Activated naive CD4-positive, alpha-beta T cell treated with anti-CD3 and anti-CD28 coated beads, Interleukin-2, amount 50 U/mL, for 16 hours (primary cell): ENCODE measurements at regions not wholly inside any gene's neighbourhood (a gene's known extent, or its start where the extent isn't known, plus 50 kb on each side); places are given as distances from the start of the nearest gene placed in this dataset.
"Not testable (repeated sequence)": the region's sequence is repeated elsewhere in the genome, so short reads cannot be mapped to it uniquely, and the experiment has no call there.

ENCODE experiments used
- DNase-seq: peaks from one replicate; pipeline ENCODE4 v3.0.0-alpha.2; 2020

DNA sequence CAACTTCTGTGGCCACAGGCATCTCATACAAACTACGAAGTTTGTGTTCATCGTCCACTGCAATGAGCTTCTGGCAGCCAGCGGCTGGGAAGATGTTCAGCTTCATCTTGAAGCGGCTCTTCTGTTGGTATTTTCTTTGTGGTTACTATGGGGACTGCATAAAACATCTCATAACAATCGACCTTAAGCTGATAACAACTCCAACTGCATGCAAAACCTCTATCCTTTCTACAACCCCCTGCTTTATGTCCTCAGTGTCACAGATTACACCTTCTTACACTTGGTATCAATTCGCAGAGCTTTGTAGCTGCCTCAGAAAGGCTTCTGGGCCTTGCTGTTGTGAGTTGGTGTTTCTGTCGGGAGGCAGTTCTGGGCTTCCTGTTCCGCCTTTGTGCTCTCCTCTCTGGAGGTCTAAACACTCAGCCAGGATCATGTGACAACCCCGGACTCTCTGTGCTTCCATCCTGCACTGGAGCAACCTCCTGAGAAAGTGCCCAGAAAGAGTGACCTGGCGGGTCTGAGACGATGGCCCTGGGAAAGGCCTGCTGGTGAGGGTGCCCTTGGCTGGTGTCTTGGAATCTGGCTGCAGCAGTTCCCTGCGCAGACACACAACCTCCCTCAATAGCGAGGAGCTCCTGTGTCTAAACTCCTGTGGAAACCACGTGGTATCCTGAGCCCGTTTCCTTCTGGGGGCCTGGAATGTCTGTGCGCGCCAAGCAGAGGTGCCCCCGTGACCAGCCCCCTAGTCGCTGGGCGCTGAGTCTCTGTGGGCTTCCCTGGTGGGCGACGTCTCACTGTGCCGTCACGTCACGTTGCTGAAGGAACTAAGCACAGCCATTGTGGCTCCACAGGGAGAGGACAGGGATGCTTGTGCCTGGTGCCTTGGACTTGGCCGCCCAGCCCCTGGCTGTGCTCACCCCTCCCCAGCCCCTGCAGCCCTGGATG lies 339.6 kb downstream of the ADGRD1 start:
- not testable (repeated sequence) for DNase-seq

DNA sequence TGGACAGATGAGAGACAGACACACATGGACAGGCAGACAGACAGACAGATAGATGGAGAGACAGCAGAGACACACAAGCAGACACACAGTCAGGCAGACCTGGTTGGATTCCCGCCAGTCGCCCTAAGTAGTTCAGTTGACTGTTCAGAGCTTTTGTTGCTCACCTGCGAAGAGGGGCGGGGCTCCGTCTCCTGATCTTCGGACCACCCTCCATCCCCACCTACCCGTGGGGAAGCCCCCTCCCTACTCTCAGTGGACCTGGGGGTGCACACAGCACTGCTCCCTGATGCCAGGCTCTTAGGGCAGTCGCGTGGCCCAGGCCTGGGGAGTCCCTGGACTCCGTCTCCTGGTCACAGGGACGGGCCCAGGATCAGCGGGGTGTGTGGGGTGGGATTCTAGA lies 341.0 kb downstream of the ADGRD1 start:
- DNase-seq: not testable (repeated sequence)

DNA sequence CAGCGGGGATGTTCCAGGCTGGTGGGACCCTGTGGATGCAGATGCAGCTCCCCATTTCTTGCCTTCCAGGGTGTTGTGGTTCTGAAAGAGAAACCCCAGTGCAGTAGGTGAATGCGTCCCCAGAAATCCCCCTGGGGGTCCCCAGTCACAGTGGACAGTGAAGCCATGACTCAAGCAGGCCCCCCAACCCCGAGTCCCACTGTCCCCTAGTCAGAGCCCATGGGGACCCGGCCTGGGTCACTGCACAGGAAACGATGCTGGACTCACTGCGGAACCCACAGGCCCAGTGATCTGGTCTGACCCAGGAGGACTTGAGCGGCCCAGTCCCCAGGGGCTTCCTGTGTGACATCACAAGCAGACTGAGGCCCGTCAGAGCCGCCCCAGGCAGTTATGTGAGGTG lies 341.4 kb downstream of the ADGRD1 start:
- DNase-seq: not testable (repeated sequence)

DNA sequence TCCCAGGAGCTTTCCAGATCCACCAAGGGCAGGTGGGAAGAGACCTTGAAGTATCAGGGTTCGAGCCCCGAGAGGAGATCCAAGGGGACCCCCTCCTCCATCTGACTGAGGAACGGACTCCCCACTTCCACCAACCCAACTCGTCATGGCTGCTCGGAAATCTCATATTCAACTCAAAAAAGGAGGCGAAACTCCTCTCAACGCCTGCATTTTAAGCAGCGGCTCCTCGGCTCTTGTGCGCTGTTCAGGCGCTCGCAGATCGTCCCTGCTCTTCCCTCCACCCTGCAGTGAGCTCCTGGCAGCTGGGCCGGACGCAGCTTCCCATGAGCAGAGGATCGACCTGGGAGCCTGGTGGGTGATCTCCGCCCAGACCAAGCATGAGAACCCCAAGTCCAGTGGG lies 341.9 kb downstream of the ADGRD1 start:
- DNase-seq: not testable (repeated sequence)

DNA sequence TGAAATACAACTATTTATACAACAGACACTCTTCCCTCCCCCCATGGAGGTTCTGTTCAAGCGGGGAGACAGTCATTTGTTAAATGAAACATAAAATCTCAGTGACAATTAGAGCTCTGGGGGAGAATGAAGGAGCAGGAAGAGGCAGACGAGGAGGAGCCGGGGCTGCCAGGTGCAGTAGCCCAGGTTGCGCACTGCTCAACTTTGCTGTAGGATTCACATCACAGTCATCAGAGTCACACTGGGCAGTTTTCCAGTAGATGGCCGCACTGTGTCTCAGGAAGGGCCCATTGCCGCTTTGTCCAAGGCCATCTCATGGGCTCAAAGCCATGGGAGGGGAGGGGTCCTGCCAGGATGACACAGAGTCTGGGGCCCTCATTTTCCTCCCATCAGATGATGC lies 342.4 kb downstream of the ADGRD1 start:
- not testable (repeated sequence) for DNase-seq

DNA sequence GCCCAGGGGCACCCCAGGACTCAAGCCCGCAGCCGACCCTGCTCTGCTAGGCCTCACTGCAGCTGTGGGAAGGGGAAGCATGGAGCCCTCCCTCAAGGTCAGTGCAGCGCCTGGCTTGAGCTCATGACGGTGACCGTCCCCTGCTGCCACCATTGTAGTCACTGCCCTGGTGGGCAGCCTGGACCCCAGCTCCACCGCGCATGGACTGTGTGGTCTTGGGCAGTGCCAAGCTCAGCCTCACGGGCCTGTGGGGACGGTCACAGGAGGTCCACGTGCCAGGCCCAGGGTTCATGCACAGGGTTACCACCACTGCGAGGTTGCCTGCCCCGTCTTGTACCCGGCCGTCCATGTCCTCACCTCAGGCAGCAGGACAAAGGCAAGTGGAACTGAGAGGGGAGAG lies 342.9 kb downstream of the ADGRD1 start:
- DNase-seq: not testable (repeated sequence)

DNA sequence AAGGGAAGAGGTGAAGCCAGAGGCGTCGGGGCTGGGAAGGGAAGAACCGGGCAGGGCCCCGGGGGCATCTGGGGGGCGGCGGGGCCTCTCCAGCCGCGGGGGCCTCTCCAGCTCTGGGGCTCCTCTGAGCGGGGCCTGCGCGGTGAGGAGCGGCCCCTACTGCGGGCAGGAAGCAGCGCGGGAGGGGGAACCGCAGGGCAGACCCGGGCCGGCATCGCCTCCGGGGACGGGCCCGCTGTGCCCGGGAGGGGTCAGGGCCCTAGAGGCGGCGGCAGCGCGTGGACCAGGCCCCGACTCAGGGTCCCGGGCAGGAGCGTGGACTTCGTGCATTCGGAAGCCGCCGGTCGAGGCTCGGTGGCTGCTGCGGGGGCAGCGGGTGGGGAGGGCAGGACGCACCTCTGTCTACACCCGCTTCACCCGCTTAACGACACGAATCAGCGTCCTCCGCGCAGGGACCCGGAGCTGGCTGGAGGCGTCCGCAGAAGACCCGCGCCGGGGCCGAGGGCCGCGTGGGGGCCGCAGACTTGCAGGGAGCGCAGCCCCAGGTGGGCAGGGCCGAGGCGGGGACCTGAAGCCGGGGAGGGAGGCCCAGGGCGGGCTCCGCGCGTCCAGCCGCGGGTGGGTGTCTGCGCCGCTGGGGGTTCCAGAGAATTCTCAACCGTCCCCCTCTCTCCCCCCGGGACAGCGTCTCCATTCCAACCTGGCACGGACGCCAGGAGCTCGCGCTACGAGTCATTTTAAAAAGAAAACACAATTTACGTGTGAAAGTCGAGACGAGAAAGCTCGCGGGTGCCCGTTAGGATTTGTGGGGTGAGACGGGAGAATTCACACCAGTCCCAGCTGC lies 345.0 kb downstream of the ADGRD1 start:
- not testable (repeated sequence) for DNase-seq

DNA sequence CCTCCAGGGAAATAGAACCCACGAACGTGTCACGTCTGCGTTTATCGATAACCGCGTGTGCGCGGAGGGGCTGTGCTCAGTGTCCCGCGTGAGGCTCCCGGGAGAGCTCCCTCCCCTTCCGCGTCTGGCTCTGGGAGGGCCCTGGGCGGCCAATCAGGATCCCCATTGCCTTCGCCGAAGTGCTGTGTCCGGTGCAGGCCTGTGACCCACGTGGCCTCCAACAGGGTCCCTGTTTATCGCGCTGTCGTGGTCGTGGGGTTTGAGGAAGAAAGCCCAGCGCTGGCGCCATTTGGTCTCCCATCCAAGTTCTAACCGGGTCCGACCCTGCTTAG lies 345.6 kb downstream of the ADGRD1 start:
- not testable (repeated sequence) for DNase-seq

DNA sequence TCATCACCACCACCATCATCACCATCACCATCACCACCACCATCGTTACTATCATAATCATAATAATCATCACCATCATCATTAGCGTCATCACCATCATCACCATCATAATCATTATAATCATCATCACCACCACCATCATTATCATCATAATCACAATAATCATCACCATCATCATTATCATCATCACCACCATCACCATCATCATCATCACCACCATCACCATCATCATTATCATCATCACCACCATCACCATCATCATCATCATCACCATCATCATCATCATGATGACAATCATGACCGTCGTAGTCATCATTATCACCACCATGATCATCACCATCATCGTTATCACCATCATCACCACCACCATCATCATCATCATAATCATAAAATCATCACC lies 349.9 kb downstream of the ADGRD1 start:
- not testable (repeated sequence) for DNase-seq

DNA sequence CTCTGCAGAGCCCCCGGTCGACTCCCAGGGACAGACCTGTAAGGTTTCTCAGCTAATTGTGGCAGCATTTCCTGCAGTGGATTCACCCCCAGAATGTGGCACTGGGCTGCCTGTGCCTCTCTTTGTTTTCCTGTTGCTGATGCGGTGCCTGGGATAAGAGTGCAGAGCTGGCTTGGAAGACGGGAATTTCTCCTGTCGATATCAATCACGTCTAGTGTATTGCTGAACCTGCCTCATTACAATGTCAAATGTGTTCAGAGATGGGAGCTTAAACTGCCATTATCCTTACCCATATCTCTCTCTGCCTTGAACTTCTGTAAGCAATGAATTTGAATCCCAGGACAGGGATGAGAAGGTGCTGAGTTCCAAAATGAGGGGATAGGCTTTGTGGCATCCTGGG lies 350.9 kb downstream of the ADGRD1 start:
- DNase-seq: not testable (repeated sequence)

DNA sequence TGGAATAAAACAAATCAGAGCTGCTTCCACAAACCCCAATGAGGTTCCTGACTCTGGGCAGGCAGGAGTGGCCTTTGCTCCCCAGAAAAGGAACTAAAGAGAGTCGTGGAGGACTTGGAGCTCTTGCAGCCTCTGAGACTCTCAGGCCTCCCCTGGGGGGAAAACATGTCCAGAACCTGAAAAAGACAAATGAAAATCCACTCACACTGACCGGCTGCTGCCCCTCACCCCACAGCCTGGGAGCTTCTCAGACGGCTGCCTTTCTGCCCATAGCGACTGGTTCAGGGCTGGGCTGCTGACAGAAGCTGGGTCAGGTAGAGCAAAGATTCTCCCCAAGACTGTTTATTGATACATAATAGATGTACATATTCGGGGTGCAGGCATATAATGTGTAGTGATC lies 356.0 kb downstream of the ADGRD1 start:
- DNase-seq: no peak

DNA sequence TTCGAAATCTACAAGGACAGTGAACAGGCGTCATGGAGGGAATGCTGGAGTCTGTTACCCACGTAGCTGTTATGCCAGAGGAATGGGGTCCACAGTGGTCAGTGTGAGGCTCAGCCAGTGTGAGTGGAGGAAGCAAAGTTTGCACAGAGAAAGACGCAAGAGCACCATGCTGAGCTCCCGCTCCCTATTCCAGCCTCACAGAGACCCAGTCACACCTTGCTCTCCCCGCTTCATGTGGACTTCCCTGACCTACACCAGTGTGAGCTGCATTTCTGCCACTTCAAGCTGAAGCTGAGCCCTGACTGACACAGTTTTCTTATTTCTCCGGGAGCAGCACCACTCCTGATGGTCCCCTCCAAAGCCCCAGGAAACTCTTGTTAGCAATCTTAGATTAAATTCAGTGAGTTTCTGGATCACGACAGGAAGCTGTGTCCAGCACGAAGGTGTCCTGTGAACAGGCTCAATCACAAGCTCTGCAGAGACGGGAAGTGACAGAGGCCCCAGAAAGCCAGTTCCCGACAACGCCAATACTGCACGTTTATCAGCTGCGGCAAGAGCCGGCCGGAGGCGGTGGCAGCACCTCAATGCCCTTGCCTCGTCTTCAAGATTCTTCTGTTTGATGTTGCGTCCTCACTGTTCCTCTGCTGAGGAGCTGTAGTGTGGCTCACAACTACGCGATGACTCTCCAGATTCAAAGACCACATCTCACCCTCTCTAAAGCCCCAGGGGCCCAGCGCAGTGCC lies 356.7 kb downstream of the ADGRD1 start:
- DNase-seq: not testable (repeated sequence)

DNA sequence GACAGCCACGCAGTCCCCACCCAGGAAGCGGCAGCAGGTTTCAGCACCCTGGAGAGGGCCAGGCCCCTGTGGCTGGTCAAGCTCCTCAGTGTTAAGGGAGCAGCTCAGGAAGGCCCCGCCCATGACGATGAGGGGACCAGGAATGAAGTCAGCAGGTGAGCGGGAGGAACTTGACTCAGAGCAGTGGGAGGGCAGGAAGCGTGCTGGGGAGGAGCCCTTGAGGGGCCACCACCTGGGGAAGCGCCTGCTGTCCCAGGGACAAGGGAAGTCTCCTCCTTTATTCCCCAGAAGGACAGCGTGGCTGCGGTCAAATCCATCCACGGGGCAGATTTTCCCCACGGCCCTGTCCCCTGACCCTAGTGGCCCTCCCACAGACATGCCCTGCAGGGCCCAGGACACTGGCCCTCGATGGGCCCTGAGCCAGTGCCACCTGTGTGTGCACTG lies 357.6 kb downstream of the ADGRD1 start:
- not testable (repeated sequence) for DNase-seq

DNA sequence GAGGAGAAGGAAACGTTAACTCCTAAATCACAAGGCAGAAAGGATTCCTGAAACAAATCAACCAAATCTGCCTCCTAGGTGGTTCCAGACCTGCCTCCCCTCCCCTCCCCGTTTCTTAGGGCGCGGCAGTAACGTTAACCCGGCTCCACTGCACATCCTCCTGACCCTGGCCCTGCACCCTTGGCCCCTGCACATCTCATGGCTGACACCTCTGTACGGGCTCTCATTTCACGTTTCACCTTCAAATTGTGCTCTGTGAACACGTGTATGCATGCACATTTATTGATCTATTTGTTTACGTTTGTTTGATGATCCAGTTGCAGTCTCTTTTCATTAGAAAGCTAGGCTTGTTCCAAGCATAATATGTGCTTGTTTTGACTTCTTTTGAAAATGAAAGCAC lies 358.1 kb downstream of the ADGRD1 start:
- no peak for DNase-seq

DNA sequence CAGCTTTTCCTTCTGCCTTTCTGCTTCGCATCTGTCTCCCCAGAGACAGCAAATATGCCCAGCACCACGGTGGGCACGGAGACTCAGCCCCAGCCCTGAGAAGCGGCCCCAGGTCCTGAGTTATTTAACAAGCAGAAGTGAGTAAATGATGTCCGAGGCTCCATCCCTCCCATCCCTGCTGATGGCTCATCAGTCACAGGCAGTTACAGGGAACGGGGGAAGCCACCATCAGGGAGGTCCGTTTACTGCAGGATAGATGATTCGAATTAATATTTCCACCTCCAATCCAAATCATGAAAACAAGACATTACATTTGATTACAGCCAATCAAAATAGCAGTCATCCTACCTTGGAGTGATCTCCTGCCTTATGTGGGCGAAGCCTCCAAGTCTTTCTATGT lies 358.7 kb downstream of the ADGRD1 start:
- DNase-seq: not testable (repeated sequence)

DNA sequence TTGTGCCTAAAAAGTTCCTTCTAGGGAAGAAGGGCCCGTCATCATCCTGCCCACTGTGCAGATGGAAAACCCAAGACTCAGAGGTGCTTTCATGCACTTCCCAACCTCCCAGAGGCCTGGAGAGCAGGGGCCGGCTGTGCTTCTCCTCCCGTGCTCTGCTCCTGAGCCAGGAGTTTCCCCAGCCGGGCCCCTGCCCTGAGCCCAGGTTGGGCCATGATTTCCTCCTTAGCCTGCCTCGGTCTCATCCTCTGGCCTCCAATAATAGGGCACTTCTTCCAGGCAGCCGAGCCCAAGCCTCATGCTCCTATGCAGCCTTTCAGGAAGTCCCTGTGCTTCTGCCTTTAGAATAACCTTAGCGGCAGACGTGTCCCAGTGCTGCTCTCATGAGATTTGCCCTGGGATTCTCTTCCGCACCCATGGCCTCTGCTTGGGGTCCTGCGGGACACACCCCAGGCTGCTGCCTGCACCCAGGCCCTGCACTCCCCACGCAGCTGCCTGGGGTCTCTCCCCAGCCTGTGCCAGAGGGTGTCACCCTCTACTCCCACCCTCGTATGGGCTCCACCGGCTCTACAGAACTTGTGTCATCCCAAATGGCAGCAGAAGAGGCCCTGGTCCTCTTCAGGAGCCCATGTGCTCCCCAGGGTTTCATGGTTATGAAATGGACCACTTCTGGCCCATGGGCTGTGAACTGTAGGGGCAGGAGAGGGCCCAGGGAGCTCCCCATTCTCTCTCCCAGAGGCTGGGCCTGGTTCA lies 359.3 kb downstream of the ADGRD1 start:
- DNase-seq: no peak

DNA sequence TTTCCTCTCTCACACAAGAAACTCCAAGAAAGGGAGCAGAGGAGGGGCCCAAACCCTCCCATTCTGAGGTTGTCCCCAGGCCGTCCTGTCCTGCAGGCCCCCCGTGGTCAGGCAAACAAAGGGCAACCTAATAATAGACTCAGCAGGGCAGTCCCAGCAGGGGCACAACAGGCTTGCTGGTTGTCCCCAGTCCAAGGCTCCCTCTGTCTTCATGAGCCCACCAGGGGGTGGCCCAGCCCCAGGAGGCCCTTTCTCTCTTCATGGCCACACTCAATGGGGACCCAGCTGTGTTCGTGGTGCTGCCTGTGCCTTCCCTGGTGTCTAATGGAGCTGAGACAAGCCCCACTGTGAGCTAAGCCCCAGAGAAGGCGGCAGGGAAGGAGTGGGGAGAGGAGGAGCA lies 359.9 kb downstream of the ADGRD1 start:
- no peak for DNase-seq

DNA sequence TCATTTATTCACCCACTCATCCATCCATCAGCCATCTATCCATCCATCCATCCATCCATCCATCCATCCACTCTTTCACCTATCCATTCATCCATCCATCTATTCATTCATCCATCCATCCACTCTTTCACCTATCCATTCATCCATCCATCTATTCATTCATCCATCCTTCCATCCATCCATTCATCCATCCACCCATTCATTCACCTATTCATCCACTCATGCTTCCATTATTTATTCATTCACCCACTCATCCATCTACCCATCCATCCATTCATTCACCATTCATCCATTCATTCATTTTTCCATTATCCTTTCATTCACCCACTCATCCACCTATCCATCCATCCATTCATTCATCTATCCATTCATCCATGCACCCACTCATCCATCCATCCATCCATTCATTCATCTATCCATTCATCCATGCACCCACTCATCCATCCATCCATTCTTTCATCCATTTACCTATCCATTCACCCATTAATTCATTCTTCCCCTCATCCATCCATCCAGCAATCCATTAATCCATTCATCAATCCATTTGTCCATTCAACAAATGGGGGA lies 360.9 kb downstream of the ADGRD1 start:
- no peak for DNase-seq

DNA sequence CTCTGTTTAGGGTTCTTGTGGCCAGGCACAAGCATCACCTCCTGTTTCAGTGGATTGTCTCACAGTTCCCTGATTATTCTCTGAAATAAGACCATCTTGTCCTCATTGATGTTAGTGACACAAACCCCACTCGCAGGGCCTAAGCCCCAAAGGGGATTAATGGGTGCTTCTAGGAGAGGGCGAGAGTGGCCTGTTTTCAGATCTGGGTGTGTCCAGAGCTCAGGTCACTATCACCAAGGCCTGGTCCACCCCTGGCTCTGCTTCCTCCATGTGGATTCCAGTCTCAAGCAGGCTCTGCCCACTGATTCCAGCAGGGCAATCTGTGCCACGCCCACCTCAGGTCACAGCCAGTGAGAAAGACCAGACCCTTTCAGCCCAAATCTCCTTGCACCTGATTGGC lies 361.9 kb downstream of the ADGRD1 start:
- no peak for DNase-seq

DNA sequence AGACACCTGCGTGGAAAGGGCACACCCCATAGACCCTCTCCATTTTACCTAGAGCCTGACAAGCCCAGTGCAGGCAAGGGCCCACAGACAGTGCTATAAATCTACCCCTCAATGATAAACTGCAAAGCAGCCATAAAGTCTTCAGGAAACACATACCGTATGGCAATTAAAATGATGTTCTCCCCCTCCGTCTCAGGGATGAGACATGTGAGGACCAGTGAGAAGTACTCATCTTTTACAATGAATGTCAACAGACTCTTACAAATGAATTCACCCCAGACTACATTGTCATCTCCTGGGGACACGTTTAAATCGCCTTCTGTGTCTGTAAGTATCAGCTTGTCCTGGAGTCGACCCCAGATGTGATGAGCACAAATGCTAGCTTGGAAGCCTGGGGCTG lies 362.7 kb downstream of the ADGRD1 start:
- no peak for DNase-seq

DNA sequence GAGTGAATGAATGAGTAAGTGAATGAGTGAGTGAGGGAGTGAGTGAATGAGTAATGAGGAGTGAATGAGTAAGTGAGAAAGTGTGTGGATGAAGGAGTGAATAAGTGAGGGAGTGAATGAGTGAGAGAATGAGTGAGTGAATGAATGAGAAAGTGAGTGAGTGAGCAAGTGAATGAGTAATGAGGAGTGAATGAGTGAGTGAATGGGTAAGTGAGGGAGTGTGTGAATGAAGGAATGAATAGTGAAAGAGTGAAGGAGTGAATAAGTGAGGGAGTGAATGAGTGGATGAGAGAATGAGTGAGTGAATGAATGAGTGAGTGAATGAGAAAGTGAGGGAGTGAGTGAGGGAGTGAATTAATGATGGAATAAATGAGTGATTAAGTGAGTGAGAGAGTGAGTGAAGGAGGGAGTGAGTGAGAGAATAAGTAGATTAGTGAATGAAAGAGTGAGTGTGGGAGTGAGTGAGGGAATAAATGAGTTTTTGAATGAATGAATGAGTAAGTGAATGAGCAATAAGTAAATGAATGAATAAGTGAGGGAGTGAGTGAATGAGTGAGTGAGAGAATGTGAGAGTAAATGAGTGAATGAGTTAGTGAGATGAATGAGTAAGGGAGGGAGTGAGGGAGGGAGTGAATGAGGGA lies 364.5 kb downstream of the ADGRD1 start:
- DNase-seq: no peak
